MCF 10A (cell line): ENCODE measurements at regions not wholly inside any gene's neighbourhood (a gene's known extent, or its start where the extent isn't known, plus 50 kb on each side); places are given as distances from the start of the nearest gene placed in this dataset.

Experiments used
- BruUV-seq: library from RNA; stranded (reverse); fragments of 400-500 nt; replicated peaks from 2 replicates; lab custom pipeline; 2021; lab: Mats Ljungman, UMichigan
- CTCF ChIA-PET: fragments of 300-600 bp; sonication (Branson Sonifier 250); formaldehyde crosslinking; extraction: SDS; loops from one replicate; lab custom pipeline; 2021; ENCODE audit warnings: antibody characterized with exemption, inconsistent platforms; lab: Yijun Ruan, JAX
- POLR2A ChIA-PET: fragments of 300-600, 350-650 bp; sonication (Branson Sonifier 250); formaldehyde crosslinking; extraction: SDS; loops from one replicate; lab custom pipeline; 2020; ENCODE audit warnings: antibody characterized with exemption, inconsistent platforms; lab: Yijun Ruan, JAX
- DNase-seq: peaks from one replicate; pipeline ENCODE4 v3.0.0-alpha.2; 2018; ENCODE audit not compliant: unreplicated experiment
- H3K27ac Mint-ChIP-seq: one replicate; pipeline ENCODE4 v1.8.0; 2022; ENCODE audit warnings: mild to moderate bottlenecking, low read depth, mixed read lengths; ENCODE audit not compliant: unreplicated experiment
- H3K27me3 Mint-ChIP-seq: one replicate; pipeline ENCODE4 v1.8.0; 2022; ENCODE audit warnings: mixed read lengths; ENCODE audit not compliant: insufficient read depth, unreplicated experiment
- H3K36me3 Mint-ChIP-seq: one replicate; pipeline ENCODE4 v1.8.0; 2022; ENCODE audit warnings: mild to moderate bottlenecking, moderate library complexity, mixed read lengths; ENCODE audit not compliant: insufficient read depth, unreplicated experiment
- H3K4me1 Mint-ChIP-seq: one replicate; pipeline ENCODE4 v1.8.0; 2022; ENCODE audit warnings: mixed read lengths; ENCODE audit not compliant: insufficient read depth, unreplicated experiment
- H3K4me3 Mint-ChIP-seq: one replicate; pipeline ENCODE4 v1.8.0; 2022; ENCODE audit warnings: mild to moderate bottlenecking, moderate library complexity, mixed read lengths; ENCODE audit not compliant: unreplicated experiment
- H3K9me3 Mint-ChIP-seq: one replicate; pipeline ENCODE4 v1.8.0; 2022; ENCODE audit warnings: mixed read lengths; ENCODE audit not compliant: unreplicated experiment
- CTCF ChIP-seq: fragments of 200-600 bp; IDR thresholded peaks from one replicate; pipeline ENCODE4 v1.8.0; 2022; ENCODE audit warnings: antibody characterized with exemption, mild to moderate bottlenecking; ENCODE audit not compliant: unreplicated experiment
- intact Hi-C: fragments of 100-400 bp; cut with micrococcal nuclease; formaldehyde crosslinking; loops from 2 replicates; pipeline ENCODE4 v1.14.1; 2022
- microRNA-seq: library from miRNA; unstranded; fragments of <30 nt; microRNA quantifications from one replicate; pipeline ENCODE4 v1.2.0, GENCODE V29; 2022

- Mint-ChIP-seq H3K4me1 (peaks cover 20% of the 10 kb centered on the region), H3K36me3 (peaks cover 76% of the 10 kb centered on the region), H3K9me3 (no peaks in the 10 kb centered on the region), H3K27me3 (no peaks in the 10 kb centered on the region), H3K4me3 (no peak overlapping the region), H3K27ac (no peak overlapping the region)
- intact Hi-C loops = no loop called here
- peak; percentile 10 for TF ChIP-seq CTCF
- TSS peak; percentile 1 for BruUV-seq
- ChIA-PET CTCF (no interaction called here), POLR2A (interaction anchor here (1.6 kb wide), 1 partner anchor 11 kb away, joined by 3 read pairs; no protein-coding TSS in a partner anchor)
- no peak for DNase-seq
Observed at GRCh38 chr22:46099740-46100139, 50.6 kb upstream of the PPARA start.

- ChIA-PET POLR2A (interaction anchor here (0.7 to 1.6 kb wide), 4 partner anchors 12 to 65 kb away, joined by 3 to 4 read pairs (median 4); no protein-coding TSS in a partner anchor), CTCF (no interaction called here)
- Mint-ChIP-seq H3K9me3 (no peaks in the 10 kb centered on the region), H3K4me1 (peaks cover 26% of the 10 kb centered on the region), H3K27me3 (no peaks in the 10 kb centered on the region), H3K4me3 (no peak overlapping the region), H3K27ac (no peak overlapping the region), H3K36me3 (peaks cover 80% of the 10 kb centered on the region)
- DNase-seq = no peak
- TF ChIP-seq CTCF = no peak
- intact Hi-C loops = no loop called here
- BruUV-seq = no TSS peak
Observed at GRCh38 chr22:46100401-46101105, 49.8 kb upstream of the PPARA start.

Small RNA genes in the stretch of these regions (microRNA-seq; reads per million reads assigned to microRNA genes)
- gene MIR3619 = 30.7 reads per million, percentile 63 among the genes with 10 or more reads in this experiment
